Loucy (cell line): ENCODE measurements at regions not wholly inside any gene's neighbourhood (a gene's known extent, or its start where the extent isn't known, plus 50 kb on each side); places are given as distances from the start of the nearest gene placed in this dataset.

Experiments used
- H2AFZ ChIP-seq: fragments of 200-600 bp; sonication (generic); 2 replicates; pipeline ENCODE4 v1.6.0; 2016; ENCODE audit warnings: antibody characterized with exemption, mild to moderate bottlenecking, low read length, moderate library complexity
- H3F3A ChIP-seq: fragments of 200-600 bp; 2 replicates; pipeline ENCODE4 v1.6.0; 2016; ENCODE audit warnings: antibody characterized with exemption, low read depth, mild to moderate bottlenecking
- H3K27me3 ChIP-seq: fragments of 200-600 bp; sonication (generic); 2 replicates; pipeline ENCODE4 v1.6.1; 2014; ENCODE audit warnings: low read length, mild to moderate bottlenecking; ENCODE audit not compliant: insufficient read depth, poor library complexity, severe bottlenecking
- H3K36me3 ChIP-seq: fragments of 200-600 bp; sonication (generic); 2 replicates; pipeline ENCODE4 v1.6.1; 2016; ENCODE audit warnings: low read length; ENCODE audit not compliant: insufficient read depth
- H3K4me1 ChIP-seq: fragments of 200-600 bp; sonication (generic); 2 replicates; pipeline ENCODE4 v1.5.1; 2014; ENCODE audit warnings: low read length, mild to moderate bottlenecking; ENCODE audit not compliant: insufficient read depth, poor library complexity, severe bottlenecking
- H3K4me2 ChIP-seq: fragments of 200-600 bp; sonication (generic); 2 replicates; pipeline ENCODE4 v1.6.0; 2014; ENCODE audit warnings: antibody characterized with exemption, low read length, low read depth, mild to moderate bottlenecking; ENCODE audit not compliant: poor library complexity, severe bottlenecking
- H3K4me3 ChIP-seq: fragments of 200-600 bp; sonication (generic); 2 replicates; pipeline ENCODE4 v1.5.1; 2014; ENCODE audit warnings: low read length, mild to moderate bottlenecking, mixed read lengths; ENCODE audit not compliant: poor library complexity, severe bottlenecking
- H3K79me2 ChIP-seq: fragments of 200-600 bp; sonication (generic); 2 replicates; pipeline ENCODE4 v1.6.1; 2014; ENCODE audit warnings: low read length; ENCODE audit not compliant: insufficient read depth
- H3K9ac ChIP-seq: fragments of 200-600 bp; sonication (generic); 2 replicates; pipeline ENCODE4 v1.6.0; 2014; ENCODE audit warnings: mild to moderate bottlenecking, low read depth, low read length, moderate library complexity; ENCODE audit not compliant: poor library complexity, severe bottlenecking
- H3K9me2 ChIP-seq: fragments of 200-600 bp; sonication (generic); replicated peaks from 2 replicates; pipeline ENCODE4 v1.6.1; 2016; ENCODE audit warnings: low read depth, low read length, mixed read lengths
- H3K9me3 ChIP-seq: fragments of 200-600 bp; sonication (generic); 2 replicates; pipeline ENCODE4 v1.6.1; 2014; ENCODE audit warnings: mild to moderate bottlenecking, antibody characterized with exemption, low read length, low read depth; ENCODE audit not compliant: insufficient read depth
- H4K20me1 ChIP-seq: fragments of 200-600 bp; sonication (generic); 2 replicates; pipeline ENCODE4 v1.6.0; 2014; ENCODE audit warnings: antibody characterized with exemption, low read length, mild to moderate bottlenecking; ENCODE audit not compliant: insufficient read depth, poor library complexity, severe bottlenecking
- EZH2phosphoT487 ChIP-seq: fragments of 200-600 bp; IDR thresholded peaks from 2 replicates; pipeline ENCODE4 v1.6.1; 2018; ENCODE audit warnings: antibody characterized with exemption, mild to moderate bottlenecking, moderate library complexity, borderline replicate concordance
- TF ChIP-seq, protein P1 (sequence below): fragments of 200-600 bp; sonication (generic); conservative IDR thresholded peaks from 2 replicates; pipeline ENCODE4 v1.5.1; 2014; ENCODE audit warnings: mild to moderate bottlenecking, antibody characterized with exemption, low read length

DNA sequence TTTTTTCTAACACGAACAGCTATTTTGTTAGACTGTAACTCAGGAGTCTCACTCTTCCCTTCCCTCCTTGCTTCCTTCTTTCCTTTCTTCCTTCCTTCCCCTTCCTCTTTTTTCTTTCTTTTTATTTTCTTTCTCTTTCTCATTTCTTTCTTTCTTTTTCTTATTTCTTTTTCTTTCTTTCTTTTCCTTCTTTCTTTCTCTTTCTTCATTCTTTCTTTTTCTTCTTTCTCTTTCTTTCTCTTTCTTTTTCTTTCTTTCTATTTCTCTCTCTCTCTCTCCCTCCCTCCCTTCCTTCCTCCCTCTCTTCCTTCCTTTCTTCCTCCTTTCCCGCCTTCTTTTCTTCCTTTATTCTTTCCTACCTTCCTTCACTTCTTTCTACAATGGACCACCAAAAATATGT, 1443.0 kb upstream of the LRRTM3 start:
- Histone ChIP-seq H3K9ac (no peak overlapping the region), H3K9me2 (no peaks in the 10 kb centered on the region), H3K4me2 (no peak overlapping the region), H3K79me2 (no peaks in the 10 kb centered on the region), H4K20me1 (no peaks in the 10 kb centered on the region), H2AFZ (no peak overlapping the region), H3K4me1 (no peaks in the 10 kb centered on the region), H3K9me3 (no peaks in the 10 kb centered on the region), H3K36me3 (no peaks in the 10 kb centered on the region), H3F3A (no peaks in the 10 kb centered on the region), H3K27me3 (no peaks in the 10 kb centered on the region), H3K4me3 (no peak overlapping the region)
- TF ChIP-seq, protein P1, sequence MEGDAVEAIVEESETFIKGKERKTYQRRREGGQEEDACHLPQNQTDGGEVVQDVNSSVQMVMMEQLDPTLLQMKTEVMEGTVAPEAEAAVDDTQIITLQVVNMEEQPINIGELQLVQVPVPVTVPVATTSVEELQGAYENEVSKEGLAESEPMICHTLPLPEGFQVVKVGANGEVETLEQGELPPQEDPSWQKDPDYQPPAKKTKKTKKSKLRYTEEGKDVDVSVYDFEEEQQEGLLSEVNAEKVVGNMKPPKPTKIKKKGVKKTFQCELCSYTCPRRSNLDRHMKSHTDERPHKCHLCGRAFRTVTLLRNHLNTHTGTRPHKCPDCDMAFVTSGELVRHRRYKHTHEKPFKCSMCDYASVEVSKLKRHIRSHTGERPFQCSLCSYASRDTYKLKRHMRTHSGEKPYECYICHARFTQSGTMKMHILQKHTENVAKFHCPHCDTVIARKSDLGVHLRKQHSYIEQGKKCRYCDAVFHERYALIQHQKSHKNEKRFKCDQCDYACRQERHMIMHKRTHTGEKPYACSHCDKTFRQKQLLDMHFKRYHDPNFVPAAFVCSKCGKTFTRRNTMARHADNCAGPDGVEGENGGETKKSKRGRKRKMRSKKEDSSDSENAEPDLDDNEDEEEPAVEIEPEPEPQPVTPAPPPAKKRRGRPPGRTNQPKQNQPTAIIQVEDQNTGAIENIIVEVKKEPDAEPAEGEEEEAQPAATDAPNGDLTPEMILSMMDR = no peak
- TF ChIP-seq EZH2phosphoT487 = no peak

DNA sequence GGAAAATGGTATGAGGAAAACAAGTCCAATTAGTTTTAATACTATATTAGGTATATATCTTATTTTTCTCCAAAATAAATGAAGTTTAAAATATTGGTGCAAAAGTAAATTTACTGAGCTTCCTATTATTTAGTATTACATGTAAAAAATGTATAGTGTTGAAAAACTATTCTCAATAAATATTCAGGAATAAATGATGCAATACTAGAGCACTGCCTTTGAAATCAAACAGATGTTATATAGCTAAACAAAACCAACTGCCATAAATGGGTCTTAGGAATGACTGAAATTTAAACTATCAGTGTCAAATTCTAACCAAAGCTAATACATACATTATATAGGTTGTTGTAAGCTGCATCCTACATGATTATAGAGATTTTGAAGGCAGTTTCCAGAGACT, 1434.0 kb upstream of the LRRTM3 start:
- Histone ChIP-seq H3F3A (no peaks in the 10 kb centered on the region), H3K79me2 (no peaks in the 10 kb centered on the region), H3K9me3 (no peaks in the 10 kb centered on the region), H3K36me3 (no peaks in the 10 kb centered on the region), H3K4me1 (no peaks in the 10 kb centered on the region), H3K27me3 (no peaks in the 10 kb centered on the region), H4K20me1 (no peaks in the 10 kb centered on the region), H2AFZ (no peak overlapping the region), H3K9ac (no peak overlapping the region), H3K4me2 (no peak overlapping the region), H3K9me2 (no peaks in the 10 kb centered on the region), H3K4me3 (no peak overlapping the region)
- TF ChIP-seq EZH2phosphoT487 = no peak
- TF ChIP-seq, protein P1 = no peak

DNA sequence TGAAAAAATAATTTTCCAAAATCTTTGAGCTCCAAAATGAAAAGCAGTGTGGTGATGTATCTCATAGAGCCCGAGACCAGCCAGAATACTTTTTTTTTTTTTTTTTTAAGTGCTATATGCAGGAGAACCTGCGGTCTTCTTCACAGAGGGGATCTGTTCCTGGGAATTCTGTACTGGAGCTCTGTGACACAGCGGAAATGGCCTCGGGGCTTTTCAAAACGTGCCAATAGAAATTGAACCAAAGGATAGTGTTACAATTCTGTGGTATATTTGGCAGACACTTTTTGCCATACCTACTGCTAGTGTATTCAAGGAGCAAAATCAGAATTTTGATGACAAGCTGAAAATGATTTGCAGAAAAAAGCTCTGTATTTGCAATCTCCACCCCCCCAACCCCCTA, 1429.3 kb upstream of the LRRTM3 start:
- no peak overlapping the region for H2AFZ ChIP-seq
- no peaks in the 10 kb centered on the region for H3K36me3 ChIP-seq
- no peak overlapping the region for H3K9ac ChIP-seq
- TF ChIP-seq EZH2phosphoT487 = no peak
- TF ChIP-seq, protein P1 = no peak
- no peak overlapping the region for H3K4me3 ChIP-seq
- H4K20me1 ChIP-seq = no peaks in the 10 kb centered on the region
- H3K9me2 ChIP-seq = no peaks in the 10 kb centered on the region
- no peaks in the 10 kb centered on the region for H3K9me3 ChIP-seq
- no peak overlapping the region for H3K4me2 ChIP-seq
- no peaks in the 10 kb centered on the region for H3K27me3 ChIP-seq
- no peaks in the 10 kb centered on the region for H3K79me2 ChIP-seq
- H3K4me1 ChIP-seq = no peaks in the 10 kb centered on the region
- H3F3A ChIP-seq = no peaks in the 10 kb centered on the region
